ENCODE measurements at regions not wholly inside any gene's neighbourhood (a gene's known extent, or its start where the extent isn't known, plus 50 kb on each side); places are given as distances from the start of the nearest gene placed in this dataset.

DNA sequence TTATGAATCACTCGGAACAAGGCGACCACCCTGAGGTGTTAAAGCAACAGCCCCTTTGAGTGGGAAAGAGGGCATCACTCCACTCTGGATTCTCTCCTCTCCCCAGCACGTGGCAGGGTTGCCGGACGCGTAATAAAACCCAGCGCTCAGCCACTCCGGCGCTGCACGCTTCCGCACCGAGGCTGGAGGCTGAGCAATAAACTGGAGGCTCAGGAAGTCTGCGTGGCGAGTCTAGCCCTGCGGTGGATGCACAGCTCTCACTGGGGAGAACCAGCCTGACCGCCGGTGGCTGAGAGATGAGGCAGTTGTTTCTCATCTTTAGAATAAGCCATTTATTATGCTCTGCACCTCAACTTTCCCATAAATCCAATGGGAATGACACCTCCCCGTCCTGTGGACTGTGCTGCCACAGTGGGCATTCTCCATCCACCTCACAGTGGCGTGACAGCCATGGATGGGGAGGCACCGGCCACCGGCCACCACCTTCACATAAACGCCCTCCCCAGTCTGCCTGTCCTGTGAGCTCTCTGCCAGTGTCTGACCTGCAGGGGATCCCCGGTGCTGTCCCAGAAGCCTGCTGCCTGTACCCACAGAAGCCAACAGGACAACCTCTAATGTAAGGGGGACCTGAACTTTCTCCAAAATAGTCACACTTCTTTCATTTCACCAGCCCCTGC lies 64.2 kb upstream of the GGTLC1 start:
- H3K79me2 ChIP-seq (ENCODE audit: control insufficient read depth, insufficient read depth, low read length, poor library complexity), result no peaks in the 10 kb centered on the region
- H3K23ac ChIP-seq (ENCODE audit: low read length), result no peak overlapping the region
- no peaks in the 10 kb centered on the region for H3K9me3 ChIP-seq (ENCODE audit: insufficient read depth, low read depth, low read length)
- H3K27ac ChIP-seq (ENCODE audit: low read depth, low read length), result no peak overlapping the region
- H2AK5ac ChIP-seq (ENCODE audit: low read length), result no peak overlapping the region
- no peaks in the 10 kb centered on the region for H3K4me1 ChIP-seq (ENCODE audit: control insufficient read depth in 1 of 2, insufficient read depth in 2 of 2, low read length in 2 of 2)
- DNase-seq, result no peak
- H2AFZ ChIP-seq (ENCODE audit: insufficient read depth, low read length, poor library complexity), result no peak overlapping the region
- no peaks in the 10 kb centered on the region for H3K36me3 ChIP-seq (ENCODE audit: control insufficient read depth in 1 of 2, insufficient read depth in 2 of 2, low read length in 2 of 2)
- no peak overlapping the region for H3K9ac ChIP-seq (ENCODE audit: low read length)
- H4K91ac ChIP-seq (ENCODE audit: low read depth, low read length), result no peak overlapping the region
- no peak overlapping the region for H3K4me2 ChIP-seq (ENCODE audit: low read length)
- H3K79me1 ChIP-seq (ENCODE audit: low read length), result no peaks in the 10 kb centered on the region
- H2BK120ac ChIP-seq (ENCODE audit: insufficient read depth, low read length, poor library complexity), result no peak overlapping the region
- H4K12ac ChIP-seq (ENCODE audit: low read depth, low read length), result no peak overlapping the region
- no CpG with 5 or more reads among the region's 23 CpGs for WGBS (ENCODE audit: extremely low coverage, insufficient coverage, insufficient read length)
- H3K14ac ChIP-seq (ENCODE audit: low read length), result no peak overlapping the region
- H2BK5ac ChIP-seq (ENCODE audit: low read depth, low read length, poor library complexity), result no peak overlapping the region
- no peak overlapping the region for H4K8ac ChIP-seq (ENCODE audit: low read depth, low read length)
- no peak overlapping the region for H3K4me3 ChIP-seq (ENCODE audit: low read depth, low read length)
- no peak overlapping the region for H3K4ac ChIP-seq (ENCODE audit: low read depth, low read length)
- no peak overlapping the region for H2BK12ac ChIP-seq (ENCODE audit: low read length)
- H3K18ac ChIP-seq (ENCODE audit: low read length), result no peak overlapping the region
- no peaks in the 10 kb centered on the region for H3K27me3 ChIP-seq (ENCODE audit: insufficient read depth, low read length)

DNA sequence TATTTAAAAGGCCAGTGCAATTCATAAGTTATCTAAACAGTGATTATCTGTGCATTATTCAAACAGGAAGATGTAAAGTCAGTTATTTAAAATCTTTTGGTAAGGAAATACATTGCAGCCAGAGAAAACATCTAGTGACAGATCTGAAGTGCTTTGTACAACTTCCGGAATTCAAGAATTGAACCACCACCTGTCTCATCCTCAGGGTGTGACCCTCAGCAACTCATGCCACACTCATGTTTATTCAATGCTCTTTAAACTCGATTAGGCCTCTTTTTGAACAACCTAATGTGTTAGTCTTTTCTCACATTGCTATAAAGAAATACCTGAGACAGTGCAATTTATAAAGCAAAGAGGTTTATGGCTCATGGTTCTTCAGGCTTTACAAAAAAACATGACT lies 62.6 kb upstream of the GGTLC1 start:
- Histone ChIP-seq H3K4me3 (ENCODE audit: low read depth, low read length) (no peak overlapping the region), H3K36me3 (ENCODE audit: control insufficient read depth in 1 of 2, insufficient read depth in 2 of 2, low read length in 2 of 2) (no peaks in the 10 kb centered on the region), H3K79me2 (ENCODE audit: control insufficient read depth, insufficient read depth, low read length, poor library complexity) (no peaks in the 10 kb centered on the region), H3K4me1 (ENCODE audit: control insufficient read depth in 1 of 2, insufficient read depth in 2 of 2, low read length in 2 of 2) (no peaks in the 10 kb centered on the region), H2AK5ac (ENCODE audit: low read length) (no peak overlapping the region), H2AFZ (ENCODE audit: insufficient read depth, low read length, poor library complexity) (no peak overlapping the region), H2BK12ac (ENCODE audit: low read length) (no peak overlapping the region), H3K23ac (ENCODE audit: low read length) (no peak overlapping the region), H3K27ac (ENCODE audit: low read depth, low read length) (no peak overlapping the region), H4K8ac (ENCODE audit: low read depth, low read length) (no peak overlapping the region), H2BK120ac (ENCODE audit: insufficient read depth, low read length, poor library complexity) (no peak overlapping the region), H3K27me3 (ENCODE audit: insufficient read depth, low read length) (no peaks in the 10 kb centered on the region), H2BK5ac (ENCODE audit: low read depth, low read length, poor library complexity) (no peak overlapping the region), H3K79me1 (ENCODE audit: low read length) (no peaks in the 10 kb centered on the region), H3K9me3 (ENCODE audit: insufficient read depth, low read depth, low read length) (no peaks in the 10 kb centered on the region), H3K4ac (ENCODE audit: low read depth, low read length) (no peak overlapping the region), H3K4me2 (ENCODE audit: low read length) (no peak overlapping the region), H3K14ac (ENCODE audit: low read length) (no peak overlapping the region), H4K12ac (ENCODE audit: low read depth, low read length) (no peak overlapping the region), H3K18ac (ENCODE audit: low read length) (no peak overlapping the region), H4K91ac (ENCODE audit: low read depth, low read length) (no peak overlapping the region), H3K9ac (ENCODE audit: low read length) (no peak overlapping the region)
- no CpG with 5 or more reads among the region's 2 CpGs for WGBS (ENCODE audit: extremely low coverage, insufficient coverage, insufficient read length)
- no peak for DNase-seq

DNA sequence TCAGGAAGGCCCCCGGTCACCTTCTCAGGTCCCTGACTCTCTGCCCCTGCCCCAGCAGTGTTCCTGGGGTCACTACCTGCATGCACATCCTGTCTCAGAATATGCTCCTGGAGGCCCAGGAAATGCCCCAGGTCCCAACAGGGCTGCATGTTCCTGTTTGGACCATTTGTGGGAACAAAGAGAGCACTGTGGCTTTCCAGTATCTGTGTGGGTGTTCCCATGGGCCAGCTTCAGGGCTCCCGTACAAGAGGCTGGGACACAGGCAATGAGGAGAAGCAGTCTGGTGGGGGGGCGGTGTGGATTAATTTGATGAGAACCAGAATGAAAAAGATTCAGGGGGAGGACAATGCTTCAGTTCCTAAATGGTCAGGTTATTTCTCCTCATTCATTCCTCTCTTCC lies 61.5 kb upstream of the GGTLC1 start:
- no peak overlapping the region for H4K8ac ChIP-seq (ENCODE audit: low read depth, low read length)
- no peak overlapping the region for H3K4me2 ChIP-seq (ENCODE audit: low read length)
- no peak overlapping the region for H3K23ac ChIP-seq (ENCODE audit: low read length)
- H4K12ac ChIP-seq (ENCODE audit: low read depth, low read length), result no peak overlapping the region
- no peaks in the 10 kb centered on the region for H3K79me1 ChIP-seq (ENCODE audit: low read length)
- no peak overlapping the region for H3K18ac ChIP-seq (ENCODE audit: low read length)
- DNase-seq, result no peak
- H2BK12ac ChIP-seq (ENCODE audit: low read length), result no peak overlapping the region
- no peak overlapping the region for H3K27ac ChIP-seq (ENCODE audit: low read depth, low read length)
- no peaks in the 10 kb centered on the region for H3K9me3 ChIP-seq (ENCODE audit: insufficient read depth, low read depth, low read length)
- no peak overlapping the region for H3K4me3 ChIP-seq (ENCODE audit: low read depth, low read length)
- no peak overlapping the region for H2AFZ ChIP-seq (ENCODE audit: insufficient read depth, low read length, poor library complexity)
- no peak overlapping the region for H3K4ac ChIP-seq (ENCODE audit: low read depth, low read length)
- no peaks in the 10 kb centered on the region for H3K27me3 ChIP-seq (ENCODE audit: insufficient read depth, low read length)
- no peak overlapping the region for H3K14ac ChIP-seq (ENCODE audit: low read length)
- H3K79me2 ChIP-seq (ENCODE audit: control insufficient read depth, insufficient read depth, low read length, poor library complexity), result no peaks in the 10 kb centered on the region
- no peak overlapping the region for H2BK120ac ChIP-seq (ENCODE audit: insufficient read depth, low read length, poor library complexity)
- H3K4me1 ChIP-seq (ENCODE audit: control insufficient read depth in 1 of 2, insufficient read depth in 2 of 2, low read length in 2 of 2), result no peaks in the 10 kb centered on the region
- no peak overlapping the region for H2BK5ac ChIP-seq (ENCODE audit: low read depth, low read length, poor library complexity)
- no CpG with 5 or more reads among the region's 3 CpGs for WGBS (ENCODE audit: extremely low coverage, insufficient coverage, insufficient read length)
- H3K9ac ChIP-seq (ENCODE audit: low read length), result no peak overlapping the region
- H3K36me3 ChIP-seq (ENCODE audit: control insufficient read depth in 1 of 2, insufficient read depth in 2 of 2, low read length in 2 of 2), result no peaks in the 10 kb centered on the region
- no peak overlapping the region for H2AK5ac ChIP-seq (ENCODE audit: low read length)
- H4K91ac ChIP-seq (ENCODE audit: low read depth, low read length), result no peak overlapping the region

DNA sequence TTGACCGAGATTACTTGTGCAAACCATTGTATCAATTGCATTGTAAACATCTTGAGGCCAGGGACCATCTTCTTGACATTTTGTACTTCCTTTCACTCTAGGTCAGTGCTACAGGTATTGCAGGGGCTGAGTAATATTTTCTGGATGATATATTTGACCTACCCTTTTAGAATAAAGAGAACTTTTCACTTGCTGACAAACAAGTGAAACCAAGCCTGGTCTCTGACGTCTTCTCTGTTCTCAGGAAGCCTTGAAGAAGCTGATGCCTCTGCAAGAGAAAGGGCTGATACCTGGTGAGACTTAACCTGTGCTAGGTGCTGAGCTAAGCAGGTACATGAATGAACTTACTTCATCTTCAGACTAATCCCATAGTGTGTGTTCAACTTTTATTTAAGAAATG lies 60.5 kb upstream of the GGTLC1 start:
- no peak overlapping the region for H3K4me3 ChIP-seq (ENCODE audit: low read depth, low read length)
- H4K8ac ChIP-seq (ENCODE audit: low read depth, low read length), result no peak overlapping the region
- no peaks in the 10 kb centered on the region for H3K9me3 ChIP-seq (ENCODE audit: insufficient read depth, low read depth, low read length)
- H3K18ac ChIP-seq (ENCODE audit: low read length), result no peak overlapping the region
- DNase-seq, result no peak
- no peak overlapping the region for H3K9ac ChIP-seq (ENCODE audit: low read length)
- H3K4ac ChIP-seq (ENCODE audit: low read depth, low read length), result no peak overlapping the region
- H3K14ac ChIP-seq (ENCODE audit: low read length), result no peak overlapping the region
- no peaks in the 10 kb centered on the region for H3K27me3 ChIP-seq (ENCODE audit: insufficient read depth, low read length)
- H2BK12ac ChIP-seq (ENCODE audit: low read length), result no peak overlapping the region
- no peak overlapping the region for H2BK5ac ChIP-seq (ENCODE audit: low read depth, low read length, poor library complexity)
- no peak overlapping the region for H2AK5ac ChIP-seq (ENCODE audit: low read length)
- no peaks in the 10 kb centered on the region for H3K79me1 ChIP-seq (ENCODE audit: low read length)
- H4K12ac ChIP-seq (ENCODE audit: low read depth, low read length), result no peak overlapping the region
- H2AFZ ChIP-seq (ENCODE audit: insufficient read depth, low read length, poor library complexity), result no peak overlapping the region
- no peak overlapping the region for H2BK120ac ChIP-seq (ENCODE audit: insufficient read depth, low read length, poor library complexity)
- H3K79me2 ChIP-seq (ENCODE audit: control insufficient read depth, insufficient read depth, low read length, poor library complexity), result no peaks in the 10 kb centered on the region
- H3K36me3 ChIP-seq (ENCODE audit: control insufficient read depth in 1 of 2, insufficient read depth in 2 of 2, low read length in 2 of 2), result no peaks in the 10 kb centered on the region
- H4K91ac ChIP-seq (ENCODE audit: low read depth, low read length), result no peak overlapping the region
- WGBS (ENCODE audit: extremely low coverage, insufficient coverage, insufficient read length), result no CpG with 5 or more reads among the region's 2 CpGs
- no peaks in the 10 kb centered on the region for H3K4me1 ChIP-seq (ENCODE audit: control insufficient read depth in 1 of 2, insufficient read depth in 2 of 2, low read length in 2 of 2)
- H3K27ac ChIP-seq (ENCODE audit: low read depth, low read length), result no peak overlapping the region
- H3K4me2 ChIP-seq (ENCODE audit: low read length), result no peak overlapping the region
- H3K23ac ChIP-seq (ENCODE audit: low read length), result no peak overlapping the region

Measured in trophoblast cell (in vitro differentiated cells and primary cell).